Liver (tissue), 8 donors: ENCODE measurements at regions not wholly inside any gene's neighbourhood (a gene's known extent, or its start where the extent isn't known, plus 50 kb on each side); places are given as distances from the start of the nearest gene placed in this dataset.

Source experiments
- DNase-seq: peaks from one replicate; pipeline ENCODE4 v3.0.0-alpha.2; 2017; ENCODE audit warnings: low spot score
- H3K27ac ChIP-seq, 2 donors: one replicate each; pipeline ENCODE4 v1.7.0; 2013; ENCODE audit warnings: inconsistent platforms in 2 of 2, low read length in 2 of 2, control low read depth in 1 of 2, low read depth in 1 of 2, mild to moderate bottlenecking in 1 of 2
- H3K27me3 ChIP-seq, 4 donors: one replicate each; pipeline versions ENCODE4 v1.6.1 to v1.7.0; 2013; ENCODE audit warnings: low read length in 3 of 4, inconsistent platforms in 1 of 4, mild to moderate bottlenecking in 1 of 4, moderate library complexity in 1 of 4; ENCODE audit not compliant: control insufficient read depth in 4 of 4, insufficient read depth in 4 of 4
- H3K36me3 ChIP-seq, 4 donors: one replicate each; pipeline versions ENCODE4 v1.6.1 to v1.7.0; 2013; ENCODE audit warnings: low read length in 3 of 4, mild to moderate bottlenecking in 3 of 4, low read depth in 1 of 4, moderate library complexity in 1 of 4; ENCODE audit not compliant: control insufficient read depth in 4 of 4, insufficient read depth in 3 of 4
- H3K4me1 ChIP-seq, 4 donors: one replicate each; pipeline versions ENCODE4 v1.6.1 to v1.7.0; 2013; ENCODE audit warnings: low read length in 3 of 4, mild to moderate bottlenecking in 3 of 4, moderate library complexity in 1 of 4; ENCODE audit not compliant: control insufficient read depth in 4 of 4, insufficient read depth in 4 of 4
- H3K4me3 ChIP-seq, 3 donors: one replicate each; pipeline versions ENCODE4 v1.6.1 to v1.7.0; 2013; ENCODE audit warnings: low read length in 3 of 3, control low read depth in 1 of 3, low read depth in 1 of 3, mild to moderate bottlenecking in 1 of 3
- H3K9ac ChIP-seq, 2 donors: one replicate each; pipeline ENCODE4 v1.7.0; 2013; ENCODE audit warnings: low read length in 2 of 2, mild to moderate bottlenecking in 2 of 2, moderate library complexity in 2 of 2, control low read depth in 1 of 2, low read depth in 1 of 2
- H3K9me3 ChIP-seq, 4 donors: one replicate each; pipeline versions ENCODE4 v1.6.1 to v1.7.0; 2013; ENCODE audit warnings: low read length in 3 of 4; ENCODE audit not compliant: control insufficient read depth in 4 of 4
- EGR1 ChIP-seq, 2 donors: IDR thresholded peaks; 2 replicates each; pipeline ENCODE4 v1.6.1; 2016 to 2018; ENCODE audit warnings: antibody characterized with exemption in 2 of 2, low read depth in 2 of 2
- FOXA1 ChIP-seq: IDR thresholded peaks from 2 replicates; pipeline ENCODE4 v1.6.1; 2016; ENCODE audit warnings: antibody characterized with exemption
- GABPA ChIP-seq, 2 donors: IDR thresholded peaks in 1 of 2; conservative IDR thresholded peaks in 1 of 2; 2 replicates each; pipeline ENCODE4 v1.6.1; 2016; ENCODE audit warnings: antibody characterized with exemption in 2 of 2, mild to moderate bottlenecking in 1 of 2, moderate library complexity in 1 of 2
- HNF4A ChIP-seq, 2 donors: conservative IDR thresholded peaks; 2 replicates each; pipeline ENCODE4 v1.6.1; 2016; ENCODE audit warnings: antibody characterized with exemption in 2 of 2, mild to moderate bottlenecking in 2 of 2
- HNF4G ChIP-seq: IDR thresholded peaks from 2 replicates; pipeline ENCODE4 v1.6.1; 2016; ENCODE audit warnings: antibody characterized with exemption
- JUND ChIP-seq, 2 donors: IDR thresholded peaks; 2 replicates each; pipeline ENCODE4 v1.6.1; 2016; ENCODE audit warnings: antibody characterized with exemption in 2 of 2
- NR2F2 ChIP-seq: IDR thresholded peaks from 2 replicates; pipeline ENCODE4 v1.6.1; 2016; ENCODE audit warnings: antibody characterized with exemption
- RAD21 ChIP-seq, 2 donors: IDR thresholded peaks; 2 replicates each; pipeline ENCODE4 v1.6.1; 2016; ENCODE audit warnings: antibody characterized with exemption in 2 of 2, mild to moderate bottlenecking in 2 of 2
- SP1 ChIP-seq: IDR thresholded peaks from 2 replicates; pipeline ENCODE4 v1.6.1; 2018; ENCODE audit warnings: antibody characterized with exemption, mild to moderate bottlenecking
- TAF1 ChIP-seq: conservative IDR thresholded peaks from 2 replicates; pipeline ENCODE4 v1.6.1; 2016; ENCODE audit warnings: antibody characterized with exemption, mild to moderate bottlenecking
- YY1 ChIP-seq: IDR thresholded peaks from 2 replicates; pipeline ENCODE4 v1.6.1; 2016; ENCODE audit warnings: antibody characterized with exemption, mild to moderate bottlenecking
- WGBS: extraction: QIAGEN DNeasy Blood & Tissue Kit; methylation state at CpG from one replicate; pipeline ENCODE4 v1.1.7; 2013; 5-methylcytosine and 5-hydroxymethylcytosine counted together
- TF ChIP-seq, protein P1 (sequence below): IDR thresholded peaks from 2 replicates; pipeline ENCODE4 v1.6.1; 2016; ENCODE audit warnings: antibody characterized with exemption
- TF ChIP-seq, protein P2 (sequence below): IDR thresholded peaks from 2 replicates; pipeline ENCODE4 v1.6.1; 2016; ENCODE audit warnings: antibody characterized with exemption, mild to moderate bottlenecking
- TF ChIP-seq, protein P3 (sequence below): fragments of 150-350 bp; IDR thresholded peaks from 2 replicates; pipeline ENCODE4 v1.5.1; 2017; ENCODE audit warnings: improper control_type of control experiment, low read depth, low read length; ENCODE audit not compliant: missing input control
- TF ChIP-seq, protein P4 (sequence below): IDR thresholded peaks from 2 replicates; pipeline ENCODE4 v1.6.1; 2016; ENCODE audit warnings: antibody characterized with exemption
- TF ChIP-seq, protein P5 (sequence below): IDR thresholded peaks from 2 replicates; pipeline ENCODE4 v1.6.1; 2016; ENCODE audit warnings: antibody characterized with exemption
- donor health status: healthy.
- donor health status: healthy.
- donor health status: healthy.
- donor health status: healthy.
- donor health status: healthy.

DNA sequence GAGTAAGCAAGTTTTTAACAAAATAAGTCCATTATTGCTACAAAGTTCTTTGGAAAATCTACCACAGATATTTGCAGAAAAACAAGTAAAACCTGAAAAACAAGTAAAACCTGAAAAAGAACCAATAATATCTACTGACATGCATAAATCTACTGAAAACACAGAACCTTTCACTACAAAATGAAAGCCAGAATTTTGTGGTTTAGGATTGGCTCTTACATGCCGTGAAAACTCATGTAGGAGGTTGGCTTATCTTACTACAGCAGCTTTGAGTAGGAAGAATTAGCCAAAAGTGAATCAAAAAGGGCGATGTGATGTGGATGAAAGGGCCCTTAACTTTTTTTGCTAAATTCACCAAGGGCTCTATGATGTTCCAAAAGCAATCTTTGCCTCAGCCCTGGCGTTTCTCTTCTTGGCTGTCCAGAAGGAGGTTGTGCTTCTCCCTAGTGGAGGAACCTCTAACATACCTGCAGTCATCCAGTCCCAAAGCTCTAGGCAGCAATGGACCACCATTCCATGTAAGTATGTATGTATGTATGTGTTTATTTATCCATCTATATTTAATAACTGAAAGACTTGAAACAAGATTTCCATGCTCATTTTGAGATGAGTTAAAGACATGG, 93.5 kb upstream of the ZNF804B start:
- Histone ChIP-seq H3K27me3 (peaks cover 0 to 2% (median 0%) of the 10 kb centered on the region in 4 donors), H3K4me1 (no peaks in the 10 kb centered on the region), H3K36me3 (no peaks in the 10 kb centered on the region), H3K27ac (no peak overlapping the region), H3K9me3 (no peaks in the 10 kb centered on the region), H3K9ac (no peak overlapping the region), H3K4me3 (no peak overlapping the region)
- 76% methylated on average over 3 of the region's 3 CpGs for WGBS
- no peak for DNase-seq
- no peak for TF ChIP-seq FOXA1
- TF ChIP-seq GABPA (IDR thresholded peaks at IDR 0.05 in 1 of 2, conservative IDR thresholded peaks at IDR 0.05 in 1 of 2), result no peak
- TF ChIP-seq NR2F2, result no peak
- TF ChIP-seq TAF1, result no peak
- TF ChIP-seq, protein P1, sequence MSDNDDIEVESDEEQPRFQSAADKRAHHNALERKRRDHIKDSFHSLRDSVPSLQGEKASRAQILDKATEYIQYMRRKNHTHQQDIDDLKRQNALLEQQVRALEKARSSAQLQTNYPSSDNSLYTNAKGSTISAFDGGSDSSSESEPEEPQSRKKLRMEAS, result no peak
- TF ChIP-seq, protein P2, sequence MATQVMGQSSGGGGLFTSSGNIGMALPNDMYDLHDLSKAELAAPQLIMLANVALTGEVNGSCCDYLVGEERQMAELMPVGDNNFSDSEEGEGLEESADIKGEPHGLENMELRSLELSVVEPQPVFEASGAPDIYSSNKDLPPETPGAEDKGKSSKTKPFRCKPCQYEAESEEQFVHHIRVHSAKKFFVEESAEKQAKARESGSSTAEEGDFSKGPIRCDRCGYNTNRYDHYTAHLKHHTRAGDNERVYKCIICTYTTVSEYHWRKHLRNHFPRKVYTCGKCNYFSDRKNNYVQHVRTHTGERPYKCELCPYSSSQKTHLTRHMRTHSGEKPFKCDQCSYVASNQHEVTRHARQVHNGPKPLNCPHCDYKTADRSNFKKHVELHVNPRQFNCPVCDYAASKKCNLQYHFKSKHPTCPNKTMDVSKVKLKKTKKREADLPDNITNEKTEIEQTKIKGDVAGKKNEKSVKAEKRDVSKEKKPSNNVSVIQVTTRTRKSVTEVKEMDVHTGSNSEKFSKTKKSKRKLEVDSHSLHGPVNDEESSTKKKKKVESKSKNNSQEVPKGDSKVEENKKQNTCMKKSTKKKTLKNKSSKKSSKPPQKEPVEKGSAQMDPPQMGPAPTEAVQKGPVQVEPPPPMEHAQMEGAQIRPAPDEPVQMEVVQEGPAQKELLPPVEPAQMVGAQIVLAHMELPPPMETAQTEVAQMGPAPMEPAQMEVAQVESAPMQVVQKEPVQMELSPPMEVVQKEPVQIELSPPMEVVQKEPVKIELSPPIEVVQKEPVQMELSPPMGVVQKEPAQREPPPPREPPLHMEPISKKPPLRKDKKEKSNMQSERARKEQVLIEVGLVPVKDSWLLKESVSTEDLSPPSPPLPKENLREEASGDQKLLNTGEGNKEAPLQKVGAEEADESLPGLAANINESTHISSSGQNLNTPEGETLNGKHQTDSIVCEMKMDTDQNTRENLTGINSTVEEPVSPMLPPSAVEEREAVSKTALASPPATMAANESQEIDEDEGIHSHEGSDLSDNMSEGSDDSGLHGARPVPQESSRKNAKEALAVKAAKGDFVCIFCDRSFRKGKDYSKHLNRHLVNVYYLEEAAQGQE, result no peak
- TF ChIP-seq, protein P3, sequence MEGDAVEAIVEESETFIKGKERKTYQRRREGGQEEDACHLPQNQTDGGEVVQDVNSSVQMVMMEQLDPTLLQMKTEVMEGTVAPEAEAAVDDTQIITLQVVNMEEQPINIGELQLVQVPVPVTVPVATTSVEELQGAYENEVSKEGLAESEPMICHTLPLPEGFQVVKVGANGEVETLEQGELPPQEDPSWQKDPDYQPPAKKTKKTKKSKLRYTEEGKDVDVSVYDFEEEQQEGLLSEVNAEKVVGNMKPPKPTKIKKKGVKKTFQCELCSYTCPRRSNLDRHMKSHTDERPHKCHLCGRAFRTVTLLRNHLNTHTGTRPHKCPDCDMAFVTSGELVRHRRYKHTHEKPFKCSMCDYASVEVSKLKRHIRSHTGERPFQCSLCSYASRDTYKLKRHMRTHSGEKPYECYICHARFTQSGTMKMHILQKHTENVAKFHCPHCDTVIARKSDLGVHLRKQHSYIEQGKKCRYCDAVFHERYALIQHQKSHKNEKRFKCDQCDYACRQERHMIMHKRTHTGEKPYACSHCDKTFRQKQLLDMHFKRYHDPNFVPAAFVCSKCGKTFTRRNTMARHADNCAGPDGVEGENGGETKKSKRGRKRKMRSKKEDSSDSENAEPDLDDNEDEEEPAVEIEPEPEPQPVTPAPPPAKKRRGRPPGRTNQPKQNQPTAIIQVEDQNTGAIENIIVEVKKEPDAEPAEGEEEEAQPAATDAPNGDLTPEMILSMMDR, result no peak
- no peak for TF ChIP-seq YY1
- TF ChIP-seq JUND (IDR thresholded peaks at IDR 0.05), result no peak
- TF ChIP-seq, protein P4, sequence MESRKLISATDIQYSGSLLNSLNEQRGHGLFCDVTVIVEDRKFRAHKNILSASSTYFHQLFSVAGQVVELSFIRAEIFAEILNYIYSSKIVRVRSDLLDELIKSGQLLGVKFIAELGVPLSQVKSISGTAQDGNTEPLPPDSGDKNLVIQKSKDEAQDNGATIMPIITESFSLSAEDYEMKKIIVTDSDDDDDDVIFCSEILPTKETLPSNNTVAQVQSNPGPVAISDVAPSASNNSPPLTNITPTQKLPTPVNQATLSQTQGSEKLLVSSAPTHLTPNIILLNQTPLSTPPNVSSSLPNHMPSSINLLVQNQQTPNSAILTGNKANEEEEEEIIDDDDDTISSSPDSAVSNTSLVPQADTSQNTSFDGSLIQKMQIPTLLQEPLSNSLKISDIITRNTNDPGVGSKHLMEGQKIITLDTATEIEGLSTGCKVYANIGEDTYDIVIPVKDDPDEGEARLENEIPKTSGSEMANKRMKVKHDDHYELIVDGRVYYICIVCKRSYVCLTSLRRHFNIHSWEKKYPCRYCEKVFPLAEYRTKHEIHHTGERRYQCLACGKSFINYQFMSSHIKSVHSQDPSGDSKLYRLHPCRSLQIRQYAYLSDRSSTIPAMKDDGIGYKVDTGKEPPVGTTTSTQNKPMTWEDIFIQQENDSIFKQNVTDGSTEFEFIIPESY, result no peak
- TF ChIP-seq HNF4G, result no peak
- TF ChIP-seq EGR1 (IDR thresholded peaks at IDR 0.05; ENCODE audit: low read depth in 2 of 2), result no peak
- TF ChIP-seq, protein P5, sequence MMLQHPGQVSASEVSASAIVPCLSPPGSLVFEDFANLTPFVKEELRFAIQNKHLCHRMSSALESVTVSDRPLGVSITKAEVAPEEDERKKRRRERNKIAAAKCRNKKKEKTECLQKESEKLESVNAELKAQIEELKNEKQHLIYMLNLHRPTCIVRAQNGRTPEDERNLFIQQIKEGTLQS, result no peak

DNA sequence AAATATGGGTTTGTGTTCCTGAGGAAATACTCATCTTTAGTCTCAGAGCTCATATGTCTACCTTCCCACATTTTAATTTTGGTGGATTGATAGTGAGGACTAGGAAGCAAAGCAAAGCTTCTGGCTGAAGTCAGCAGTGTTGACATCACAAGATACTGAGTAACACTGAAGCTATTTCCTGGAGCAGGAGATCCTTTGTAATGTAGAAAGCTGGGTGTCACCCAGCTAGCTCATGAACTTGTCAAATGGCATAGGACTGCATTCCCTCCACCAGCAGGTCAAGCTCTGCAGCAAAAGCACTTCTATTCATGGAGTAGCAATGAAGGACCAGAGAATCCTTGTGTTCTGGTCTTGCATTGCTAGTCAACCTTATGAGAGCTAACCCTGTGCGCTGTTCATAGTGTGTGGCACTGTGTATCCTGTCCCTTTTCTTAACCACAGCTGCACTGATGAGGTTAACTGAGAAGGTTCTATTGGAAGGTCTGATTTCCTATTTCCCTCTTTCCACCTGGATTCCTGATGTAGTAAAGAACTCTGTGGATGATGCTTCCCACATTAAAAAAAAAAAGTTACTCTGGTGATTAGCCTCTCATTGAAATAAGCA, 94.8 kb upstream of the ZNF804B start:
- H3K27me3 ChIP-seq, result peaks cover 0 to 2% (median 0%) of the 10 kb centered on the region in 4 donors
- H3K36me3 ChIP-seq, result no peaks in the 10 kb centered on the region
- H3K4me1 ChIP-seq, result no peaks in the 10 kb centered on the region
- no peak overlapping the region for H3K27ac ChIP-seq
- no peak for DNase-seq
- no peak overlapping the region for H3K4me3 ChIP-seq
- H3K9me3 ChIP-seq, result no peaks in the 10 kb centered on the region
- 92% methylated on average over 1 of the region's 1 CpG for WGBS
- H3K9ac ChIP-seq, result no peak overlapping the region
- TF ChIP-seq HNF4A (conservative IDR thresholded peaks at IDR 0.05), result no peak
- no peak for TF ChIP-seq RAD21 (IDR thresholded peaks at IDR 0.05)
- TF ChIP-seq, protein P3, result no peak
- TF ChIP-seq YY1, result no peak
- TF ChIP-seq SP1, result no peak
- TF ChIP-seq, protein P2, result no peak
